ENCODE measurements at regions not wholly inside any gene's neighbourhood (a gene's known extent, or its start where the extent isn't known, plus 50 kb on each side); places are given as distances from the start of the nearest gene placed in this dataset.

DNA sequence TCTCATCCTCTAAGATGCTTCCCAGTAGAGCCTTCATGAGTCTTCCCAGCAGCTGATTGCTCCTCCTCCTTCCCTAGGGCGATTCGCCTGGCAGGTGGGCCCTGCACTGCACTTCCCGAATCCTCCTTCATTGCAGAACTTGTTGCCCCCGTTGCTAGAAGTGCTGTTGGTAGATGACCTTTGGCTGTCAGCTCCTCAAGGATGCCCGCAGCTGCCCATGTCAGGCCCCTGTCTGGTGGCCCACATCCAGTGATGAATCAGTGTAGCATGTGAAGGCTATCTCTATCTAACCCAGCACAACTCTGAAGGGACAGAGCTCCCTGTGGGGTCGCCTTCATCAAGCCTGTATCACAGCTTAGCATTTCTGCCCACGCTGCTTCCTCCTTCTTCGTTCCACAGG lies 52.1 kb upstream of the F3 start:
- Histone ChIP-seq H3K27me3 (ENCODE audit: insufficient read depth, insufficient read length) (no peaks in the 10 kb centered on the region), H3K9ac (ENCODE audit: insufficient read length, low read depth) (no peak overlapping the region), H3K4me1 (ENCODE audit: insufficient read depth, insufficient read length) (peaks cover 6% of the 10 kb centered on the region), H3K9me3 (ENCODE audit: insufficient read depth, low read length) (no peaks in the 10 kb centered on the region), H3K36me3 (ENCODE audit: insufficient read depth, insufficient read length, low read length) (no peaks in the 10 kb centered on the region), H3K4me3 (ENCODE audit: insufficient read length, low read depth) (no peak overlapping the region)
- no peak for TF ChIP-seq YY1 (IDR thresholded peaks at IDR 0.05; ENCODE audit: insufficient read depth, insufficient read length)
- no peak for TF ChIP-seq SUZ12 (IDR thresholded peaks at IDR 0.05; ENCODE audit: extremely low read depth, insufficient read depth, insufficient read length)
- no peak for TF ChIP-seq ZNF274 (IDR thresholded peaks at IDR 0.05; ENCODE audit: low read depth, low read length)
- no peak for DNase-seq (ENCODE audit: low read depth, low spot score)

DNA sequence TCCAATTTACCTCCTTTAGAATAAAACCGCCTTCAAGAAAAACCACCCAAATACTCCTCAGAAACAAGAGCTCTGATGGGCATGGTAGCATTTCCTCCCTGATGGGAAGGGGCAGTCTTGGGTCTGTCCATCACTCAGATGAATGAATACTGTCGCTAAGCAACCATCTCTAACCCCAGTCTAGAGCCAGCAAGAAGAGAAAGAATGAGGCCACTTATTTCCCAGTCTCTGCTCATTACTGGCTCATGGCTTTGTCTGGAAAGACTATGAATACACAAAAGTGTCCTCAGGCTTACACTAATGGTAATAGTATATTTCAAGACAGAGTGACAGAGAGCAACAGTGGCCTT lies 51.0 kb upstream of the F3 start:
- Histone ChIP-seq H3K36me3 (ENCODE audit: insufficient read depth, insufficient read length, low read length) (no peaks in the 10 kb centered on the region), H3K9me3 (ENCODE audit: insufficient read depth, low read length) (no peaks in the 10 kb centered on the region), H3K9ac (ENCODE audit: insufficient read length, low read depth) (no peak overlapping the region), H3K4me1 (ENCODE audit: insufficient read depth, insufficient read length) (peaks cover 6% of the 10 kb centered on the region), H3K27me3 (ENCODE audit: insufficient read depth, insufficient read length) (no peaks in the 10 kb centered on the region), H3K4me3 (ENCODE audit: insufficient read length, low read depth) (no peak overlapping the region)
- no peak for TF ChIP-seq YY1 (IDR thresholded peaks at IDR 0.05; ENCODE audit: insufficient read depth, insufficient read length)
- no peak for TF ChIP-seq SUZ12 (IDR thresholded peaks at IDR 0.05; ENCODE audit: extremely low read depth, insufficient read depth, insufficient read length)
- no peak for TF ChIP-seq ZNF274 (IDR thresholded peaks at IDR 0.05; ENCODE audit: low read depth, low read length)
- DNase-seq (ENCODE audit: low read depth, low spot score), result peak; percentile 36

DNA sequence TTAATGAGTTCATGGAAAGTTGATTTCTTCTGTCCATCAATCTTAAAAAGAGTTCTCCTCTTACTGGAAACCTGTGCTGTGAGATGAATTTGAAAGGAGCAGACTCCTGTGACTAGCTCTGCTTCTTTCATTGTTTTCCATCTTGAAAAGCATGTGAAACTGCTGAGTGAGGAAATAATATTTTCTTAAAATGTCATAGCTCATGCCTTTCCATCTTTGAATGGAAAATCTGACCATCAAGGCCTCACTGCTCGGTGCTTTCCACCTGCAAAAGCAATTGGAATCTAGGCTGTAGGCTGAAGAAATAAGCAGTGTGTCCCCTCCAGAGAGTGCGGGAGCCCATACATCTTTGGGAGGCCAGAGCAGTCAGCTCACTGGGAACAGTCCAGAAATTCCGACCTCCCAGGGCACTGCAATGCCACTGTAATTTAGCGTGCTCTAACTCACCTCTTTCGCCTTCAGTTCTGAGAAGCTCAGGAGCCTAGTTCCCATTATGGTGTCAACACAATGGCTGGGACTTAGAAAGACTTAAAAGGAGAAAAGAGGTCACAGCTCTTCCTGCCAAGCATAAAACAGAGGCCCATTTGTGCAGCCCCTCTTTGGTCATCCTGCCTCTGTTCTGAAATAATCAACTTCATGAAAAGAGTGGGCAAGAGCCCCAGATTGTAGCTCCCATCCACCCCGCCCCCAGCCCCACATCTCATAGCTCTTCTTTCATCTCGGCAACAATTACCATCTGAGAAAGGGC lies 50.4 kb upstream of the F3 start:
- H3K4me1 ChIP-seq (ENCODE audit: insufficient read depth, insufficient read length), result peaks cover 6% of the 10 kb centered on the region
- no peak overlapping the region for H3K9ac ChIP-seq (ENCODE audit: insufficient read length, low read depth)
- no peak overlapping the region for H3K4me3 ChIP-seq (ENCODE audit: insufficient read length, low read depth)
- no peaks in the 10 kb centered on the region for H3K27me3 ChIP-seq (ENCODE audit: insufficient read depth, insufficient read length)
- H3K36me3 ChIP-seq (ENCODE audit: insufficient read depth, insufficient read length, low read length), result no peaks in the 10 kb centered on the region
- H3K9me3 ChIP-seq (ENCODE audit: insufficient read depth, low read length), result no peaks in the 10 kb centered on the region
- no peak for DNase-seq (ENCODE audit: low read depth, low spot score)
- TF ChIP-seq SUZ12 (IDR thresholded peaks at IDR 0.05; ENCODE audit: extremely low read depth, insufficient read depth, insufficient read length) (no peak), ZNF274 (IDR thresholded peaks at IDR 0.05; ENCODE audit: low read depth, low read length) (no peak), YY1 (IDR thresholded peaks at IDR 0.05; ENCODE audit: insufficient read depth, insufficient read length) (no peak)
